ENCODE measurements at regions not wholly inside any gene's neighbourhood (a gene's known extent, or its start where the extent isn't known, plus 50 kb on each side); places are given as distances from the start of the nearest gene placed in this dataset.

DNA sequence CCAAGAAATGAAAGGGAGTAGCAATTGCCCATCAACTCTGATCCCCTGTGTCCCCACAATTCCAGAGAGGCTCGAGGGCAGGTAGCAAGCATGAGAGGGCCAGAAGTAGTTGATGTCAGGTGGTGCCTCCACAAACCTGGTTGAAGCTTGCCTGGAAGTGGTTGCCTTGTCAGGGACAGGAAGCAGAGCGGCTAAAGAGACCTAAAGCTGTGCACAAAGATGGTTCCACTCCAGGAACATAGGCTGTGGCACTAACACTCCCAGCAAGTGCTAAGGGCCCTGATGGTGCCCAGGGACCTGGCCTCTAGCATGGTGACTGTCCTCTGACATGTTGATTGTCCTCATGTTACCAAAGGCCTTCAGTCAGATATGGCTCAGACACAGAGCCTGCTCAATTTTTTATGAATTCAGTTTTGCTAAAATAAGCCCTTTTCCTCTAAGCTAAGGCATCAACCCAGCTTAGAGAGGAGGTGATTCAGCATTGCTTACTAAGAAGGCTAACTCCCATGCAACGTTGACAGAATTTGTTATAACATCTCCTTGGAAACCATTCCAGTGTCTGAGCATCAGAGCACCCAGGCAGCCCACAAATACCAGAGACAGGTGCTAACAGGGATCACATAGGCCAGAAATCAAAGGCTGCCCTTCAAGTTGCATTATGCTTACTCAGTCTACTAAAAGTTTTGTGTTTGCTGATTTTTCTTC is 196.3 kb upstream of the ARHGAP20 start:
- TF ChIP-seq, protein P1, sequence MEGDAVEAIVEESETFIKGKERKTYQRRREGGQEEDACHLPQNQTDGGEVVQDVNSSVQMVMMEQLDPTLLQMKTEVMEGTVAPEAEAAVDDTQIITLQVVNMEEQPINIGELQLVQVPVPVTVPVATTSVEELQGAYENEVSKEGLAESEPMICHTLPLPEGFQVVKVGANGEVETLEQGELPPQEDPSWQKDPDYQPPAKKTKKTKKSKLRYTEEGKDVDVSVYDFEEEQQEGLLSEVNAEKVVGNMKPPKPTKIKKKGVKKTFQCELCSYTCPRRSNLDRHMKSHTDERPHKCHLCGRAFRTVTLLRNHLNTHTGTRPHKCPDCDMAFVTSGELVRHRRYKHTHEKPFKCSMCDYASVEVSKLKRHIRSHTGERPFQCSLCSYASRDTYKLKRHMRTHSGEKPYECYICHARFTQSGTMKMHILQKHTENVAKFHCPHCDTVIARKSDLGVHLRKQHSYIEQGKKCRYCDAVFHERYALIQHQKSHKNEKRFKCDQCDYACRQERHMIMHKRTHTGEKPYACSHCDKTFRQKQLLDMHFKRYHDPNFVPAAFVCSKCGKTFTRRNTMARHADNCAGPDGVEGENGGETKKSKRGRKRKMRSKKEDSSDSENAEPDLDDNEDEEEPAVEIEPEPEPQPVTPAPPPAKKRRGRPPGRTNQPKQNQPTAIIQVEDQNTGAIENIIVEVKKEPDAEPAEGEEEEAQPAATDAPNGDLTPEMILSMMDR (IDR thresholded peaks at IDR 0.05): no peak
- TF ChIP-seq POLR2A (IDR thresholded peaks at IDR 0.05): no peak
